SK-N-SH treated with all-trans-retinoic acid at 6 μM for 48 hours (cell line): ENCODE measurements at regions not wholly inside any gene's neighbourhood (a gene's known extent, or its start where the extent isn't known, plus 50 kb on each side); places are given as distances from the start of the nearest gene placed in this dataset.

ENCODE experiments used
- ATAC-seq: fragments of 200-7000 bp; cut with Tn5 transposase; 3 replicates; pipeline ENCODE4 v1.9.1; 2020; ENCODE audit warnings: mild to moderate bottlenecking, moderate library complexity
- ARNTL ChIP-seq: fragments of 450-650 bp; formaldehyde crosslinking; IDR thresholded peaks from 2 replicates; pipeline ENCODE4 v1.5.0; 2020; ENCODE audit warnings: low read depth, mild to moderate bottlenecking, moderate library complexity, borderline replicate concordance
- BACH2 ChIP-seq: fragments of 250-450 bp; sonication (Bioruptor Pico); IDR thresholded peaks from 2 replicates; pipeline ENCODE4 v1.9.0; 2021; ENCODE audit warnings: mild to moderate bottlenecking, borderline replicate concordance
- CSDC2 ChIP-seq: fragments of 250-450 bp; sonication (Bioruptor Pico); IDR thresholded peaks from 2 replicates; pipeline ENCODE4 v1.5.0; 2020; ENCODE audit warnings: mild to moderate bottlenecking, moderate library complexity
- ESRRG ChIP-seq: fragments of 250-450 bp; sonication (Bioruptor Pico); IDR thresholded peaks from 2 replicates; pipeline ENCODE4 v1.6.1; 2021; ENCODE audit warnings: mild to moderate bottlenecking
- GLIS3 ChIP-seq: fragments of 250-450 bp; sonication (Bioruptor Pico); IDR thresholded peaks from 2 replicates; pipeline ENCODE4 v1.5.0; 2020; ENCODE audit warnings: mild to moderate bottlenecking, moderate library complexity
- ISL1 ChIP-seq: fragments of 250-450 bp; sonication (Bioruptor Pico); IDR thresholded peaks from 2 replicates; pipeline ENCODE4 v2.1.2; 2022; ENCODE audit warnings: mild to moderate bottlenecking, moderate library complexity
- OSR1 ChIP-seq: fragments of 250-450 bp; sonication (Bioruptor Pico); IDR thresholded peaks from 2 replicates; pipeline ENCODE4 v1.8.0; 2022; ENCODE audit warnings: moderate library complexity, mild to moderate bottlenecking, inconsistent platforms
- PPARA ChIP-seq: fragments of 250-450 bp; sonication (Bioruptor Pico); IDR thresholded peaks from 2 replicates; pipeline ENCODE4 v1.5.0; 2020; ENCODE audit warnings: mild to moderate bottlenecking, borderline replicate concordance
- RARB ChIP-seq: fragments of 250-450 bp; sonication (Bioruptor Pico); IDR thresholded peaks from 2 replicates; pipeline ENCODE4 v1.8.0; 2021; ENCODE audit warnings: mild to moderate bottlenecking, moderate library complexity
- SNAI2 ChIP-seq: fragments of 250-450 bp; sonication (Bioruptor Pico); IDR thresholded peaks from 2 replicates; pipeline ENCODE4 v1.5.0; 2020; ENCODE audit warnings: mild to moderate bottlenecking, moderate library complexity
- TCF4 ChIP-seq: fragments of 250-450 bp; sonication (Bioruptor Pico); IDR thresholded peaks from 2 replicates; pipeline ENCODE4 v1.8.0; 2021; ENCODE audit warnings: mild to moderate bottlenecking, moderate library complexity, borderline replicate concordance
- TOX ChIP-seq: fragments of 250-450 bp; sonication (Bioruptor Pico); IDR thresholded peaks from 2 replicates; pipeline ENCODE4 v1.8.0; 2021; ENCODE audit warnings: mild to moderate bottlenecking, moderate library complexity, borderline replicate concordance
- ZC3H10 ChIP-seq: fragments of 250-450 bp; sonication (Bioruptor Pico); IDR thresholded peaks from 2 replicates; pipeline ENCODE4 v1.5.1; 2021; ENCODE audit warnings: mild to moderate bottlenecking, moderate library complexity
- ZFP3 ChIP-seq: fragments of 250-450 bp; sonication (Bioruptor Pico); IDR thresholded peaks from 2 replicates; pipeline ENCODE4 v1.5.0; 2020; ENCODE audit warnings: mild to moderate bottlenecking, moderate library complexity
- ZFP30 ChIP-seq: fragments of 450-650 bp; formaldehyde crosslinking; IDR thresholded peaks from 2 replicates; pipeline ENCODE4 v1.5.0; 2022; ENCODE audit warnings: mild to moderate bottlenecking, moderate library complexity
- ZNF565 ChIP-seq: fragments of 450-650 bp; formaldehyde crosslinking; conservative IDR thresholded peaks from 2 replicates; pipeline ENCODE4 v1.5.0; 2020; ENCODE audit warnings: low read depth, mild to moderate bottlenecking, moderate library complexity
- ZNF70 ChIP-seq: fragments of 450-650 bp; formaldehyde crosslinking; IDR thresholded peaks from 2 replicates; pipeline ENCODE4 v1.5.0; 2020; ENCODE audit warnings: mild to moderate bottlenecking, moderate library complexity
- ZNF8 ChIP-seq: fragments of 450-650 bp; formaldehyde crosslinking; IDR thresholded peaks from 2 replicates; pipeline ENCODE4 v1.5.0; 2020; ENCODE audit warnings: mild to moderate bottlenecking, moderate library complexity
- TF ChIP-seq, protein P1 (sequence below): fragments of 250-450 bp; sonication (Bioruptor Pico); IDR thresholded peaks from 2 replicates; pipeline ENCODE4 v1.5.1; 2020; ENCODE audit warnings: low read depth, mild to moderate bottlenecking, moderate library complexity
- TF ChIP-seq, protein P2 (sequence below): fragments of 250-450 bp; sonication (Bioruptor Pico); IDR thresholded peaks from 2 replicates; pipeline ENCODE4 v1.5.1; 2021; ENCODE audit warnings: mild to moderate bottlenecking, moderate library complexity
- TF ChIP-seq, protein P3 (sequence below): fragments of 250-450 bp; sonication (Bioruptor Pico); IDR thresholded peaks from 2 replicates; pipeline ENCODE4 v1.8.0; 2021; ENCODE audit warnings: low read depth, mild to moderate bottlenecking, moderate library complexity, borderline replicate concordance
- TF ChIP-seq, protein P4 (sequence below): fragments of 250-450 bp; sonication (Bioruptor Pico); IDR thresholded peaks from 2 replicates; pipeline ENCODE4 v1.8.0; 2020; ENCODE audit warnings: mild to moderate bottlenecking, moderate library complexity, borderline replicate concordance

DNA sequence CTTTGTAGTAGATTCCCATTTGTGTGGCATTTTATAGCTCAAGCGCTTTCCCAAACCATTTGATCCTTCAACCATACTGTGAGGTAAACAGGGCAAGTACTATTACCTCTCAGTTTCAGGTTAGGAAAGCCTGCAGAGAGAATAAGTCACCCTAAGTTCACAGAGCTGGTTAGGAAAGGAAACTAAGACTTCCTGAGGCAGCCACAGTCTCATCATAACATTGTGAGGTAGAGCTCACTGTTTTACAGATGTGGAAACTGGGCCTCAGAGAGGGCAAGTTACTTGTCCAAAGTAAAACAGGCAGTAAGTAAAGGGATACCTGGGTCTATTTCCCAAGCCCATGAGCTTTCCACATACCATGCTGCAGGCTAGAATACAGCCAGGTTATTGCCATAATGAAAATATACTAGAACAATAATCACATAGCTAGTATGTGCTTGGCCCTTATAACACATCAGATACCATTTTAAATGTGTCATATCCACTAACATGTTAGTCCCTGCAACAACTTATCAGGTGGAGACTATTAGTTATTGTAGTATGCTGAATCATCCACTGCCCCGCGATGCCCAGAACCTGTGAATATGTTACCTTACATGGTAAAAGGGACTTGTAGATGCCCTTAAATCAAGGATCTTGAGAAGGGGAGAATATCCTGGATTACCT is 150.9 kb upstream of the GRIP1 start:
- TF ChIP-seq OSR1 (CRISPR knock-in tag) = no peak
- no peak for TF ChIP-seq ZNF8 (CRISPR knock-in tag)
- TF ChIP-seq ZFP3 = no peak
- TF ChIP-seq, protein P1, sequence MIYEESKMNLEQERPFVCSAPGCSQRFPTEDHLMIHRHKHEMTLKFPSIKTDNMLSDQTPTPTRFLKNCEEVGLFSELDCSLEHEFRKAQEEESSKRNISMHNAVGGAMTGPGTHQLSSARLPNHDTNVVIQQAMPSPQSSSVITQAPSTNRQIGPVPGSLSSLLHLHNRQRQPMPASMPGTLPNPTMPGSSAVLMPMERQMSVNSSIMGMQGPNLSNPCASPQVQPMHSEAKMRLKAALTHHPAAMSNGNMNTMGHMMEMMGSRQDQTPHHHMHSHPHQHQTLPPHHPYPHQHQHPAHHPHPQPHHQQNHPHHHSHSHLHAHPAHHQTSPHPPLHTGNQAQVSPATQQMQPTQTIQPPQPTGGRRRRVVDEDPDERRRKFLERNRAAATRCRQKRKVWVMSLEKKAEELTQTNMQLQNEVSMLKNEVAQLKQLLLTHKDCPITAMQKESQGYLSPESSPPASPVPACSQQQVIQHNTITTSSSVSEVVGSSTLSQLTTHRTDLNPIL (CRISPR knock-in tag) = no peak
- no peak for TF ChIP-seq PPARA
- no peak for TF ChIP-seq BACH2 (CRISPR knock-in tag)
- TF ChIP-seq RARB (CRISPR knock-in tag) = no peak
- TF ChIP-seq ZNF565 (CRISPR knock-in tag) = no peak
- no peak for TF ChIP-seq TOX (CRISPR knock-in tag)
- TF ChIP-seq ZC3H10 = no peak
- no peak for TF ChIP-seq ESRRG (CRISPR knock-in tag)
- TF ChIP-seq CSDC2 = no peak
- TF ChIP-seq TCF4 (CRISPR knock-in tag) = no peak
- TF ChIP-seq, all 23 proteins: peak for 0
- no peak for ATAC-seq

DNA sequence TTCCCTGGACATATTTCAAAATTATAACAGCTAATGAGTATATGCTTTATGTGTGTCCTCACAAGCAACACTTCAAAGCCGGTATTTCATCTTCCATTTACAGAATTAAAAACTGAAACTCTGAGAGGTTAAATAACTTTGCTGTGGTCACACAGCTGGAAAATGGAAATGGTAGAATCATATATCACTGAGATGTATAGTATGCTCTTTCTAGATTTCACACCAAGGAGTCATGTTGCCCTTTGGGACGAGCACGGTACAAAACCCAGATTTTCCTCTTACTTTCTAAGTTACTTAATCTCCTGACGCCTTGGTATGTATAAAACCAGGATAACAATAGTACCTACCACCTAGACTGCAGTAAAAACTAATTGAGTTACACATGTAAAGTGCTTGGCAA is 152.6 kb upstream of the GRIP1 start:
- no peak for ATAC-seq
- no peak for TF ChIP-seq ZC3H10
- TF ChIP-seq TOX (CRISPR knock-in tag) = no peak
- no peak for TF ChIP-seq ZFP3
- no peak for TF ChIP-seq ZNF70
- TF ChIP-seq CSDC2 = no peak
- TF ChIP-seq, protein P1 (CRISPR knock-in tag) = no peak
- no peak for TF ChIP-seq BACH2 (CRISPR knock-in tag)
- no peak for TF ChIP-seq RARB (CRISPR knock-in tag)
- TF ChIP-seq SNAI2 (CRISPR knock-in tag) = no peak
- no peak for TF ChIP-seq TCF4 (CRISPR knock-in tag)
- TF ChIP-seq ARNTL (CRISPR knock-in tag) = no peak
- TF ChIP-seq, protein P2, sequence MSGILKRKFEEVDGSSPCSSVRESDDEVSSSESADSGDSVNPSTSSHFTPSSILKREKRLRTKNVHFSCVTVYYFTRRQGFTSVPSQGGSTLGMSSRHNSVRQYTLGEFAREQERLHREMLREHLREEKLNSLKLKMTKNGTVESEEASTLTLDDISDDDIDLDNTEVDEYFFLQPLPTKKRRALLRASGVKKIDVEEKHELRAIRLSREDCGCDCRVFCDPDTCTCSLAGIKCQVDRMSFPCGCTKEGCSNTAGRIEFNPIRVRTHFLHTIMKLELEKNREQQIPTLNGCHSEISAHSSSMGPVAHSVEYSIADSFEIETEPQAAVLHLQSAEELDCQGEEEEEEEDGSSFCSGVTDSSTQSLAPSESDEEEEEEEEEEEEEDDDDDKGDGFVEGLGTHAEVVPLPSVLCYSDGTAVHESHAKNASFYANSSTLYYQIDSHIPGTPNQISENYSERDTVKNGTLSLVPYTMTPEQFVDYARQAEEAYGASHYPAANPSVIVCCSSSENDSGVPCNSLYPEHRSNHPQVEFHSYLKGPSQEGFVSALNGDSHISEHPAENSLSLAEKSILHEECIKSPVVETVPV (CRISPR knock-in tag) = no peak
- TF ChIP-seq PPARA = no peak
- TF ChIP-seq ISL1 (CRISPR knock-in tag) = no peak
- TF ChIP-seq ESRRG (CRISPR knock-in tag) = no peak
- TF ChIP-seq, protein P3, sequence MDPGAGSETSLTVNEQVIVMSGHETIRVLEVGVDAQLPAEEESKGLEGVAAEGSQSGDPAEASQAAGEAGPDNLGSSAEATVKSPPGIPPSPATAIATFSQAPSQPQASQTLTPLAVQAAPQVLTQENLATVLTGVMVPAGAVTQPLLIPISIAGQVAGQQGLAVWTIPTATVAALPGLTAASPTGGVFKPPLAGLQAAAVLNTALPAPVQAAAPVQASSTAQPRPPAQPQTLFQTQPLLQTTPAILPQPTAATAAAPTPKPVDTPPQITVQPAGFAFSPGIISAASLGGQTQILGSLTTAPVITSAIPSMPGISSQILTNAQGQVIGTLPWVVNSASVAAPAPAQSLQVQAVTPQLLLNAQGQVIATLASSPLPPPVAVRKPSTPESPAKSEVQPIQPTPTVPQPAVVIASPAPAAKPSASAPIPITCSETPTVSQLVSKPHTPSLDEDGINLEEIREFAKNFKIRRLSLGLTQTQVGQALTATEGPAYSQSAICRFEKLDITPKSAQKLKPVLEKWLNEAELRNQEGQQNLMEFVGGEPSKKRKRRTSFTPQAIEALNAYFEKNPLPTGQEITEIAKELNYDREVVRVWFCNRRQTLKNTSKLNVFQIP (CRISPR knock-in tag) = no peak
- no peak for TF ChIP-seq GLIS3 (CRISPR knock-in tag)

DNA sequence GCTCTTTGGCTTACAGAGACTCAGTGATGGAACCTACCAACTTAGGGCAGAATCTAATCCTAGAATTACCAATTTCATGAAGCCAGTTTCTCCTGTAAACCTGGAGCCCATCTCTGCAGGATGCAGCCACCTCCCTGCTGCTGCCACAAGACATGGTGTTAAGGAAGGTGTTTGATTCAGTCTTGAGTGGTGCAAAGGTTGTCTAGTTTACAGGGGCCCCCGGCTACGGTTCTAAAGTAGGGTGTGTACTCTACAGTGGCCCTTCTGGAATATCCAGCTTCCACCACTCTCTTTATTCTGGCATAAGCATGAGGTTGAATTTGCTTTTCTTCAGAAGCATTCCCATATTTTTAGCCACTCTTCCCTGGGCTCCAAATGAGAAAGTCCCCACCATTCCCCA is 154.1 kb upstream of the GRIP1 start:
- TF ChIP-seq ARNTL (CRISPR knock-in tag) (no peak), OSR1 (CRISPR knock-in tag) (no peak), ZFP3 (no peak), SNAI2 (CRISPR knock-in tag) (no peak), PPARA (no peak), RARB (CRISPR knock-in tag) (no peak), TCF4 (CRISPR knock-in tag) (no peak), ZFP30 (CRISPR knock-in tag) (no peak), ESRRG (CRISPR knock-in tag) (no peak)
- TF ChIP-seq, protein P4, sequence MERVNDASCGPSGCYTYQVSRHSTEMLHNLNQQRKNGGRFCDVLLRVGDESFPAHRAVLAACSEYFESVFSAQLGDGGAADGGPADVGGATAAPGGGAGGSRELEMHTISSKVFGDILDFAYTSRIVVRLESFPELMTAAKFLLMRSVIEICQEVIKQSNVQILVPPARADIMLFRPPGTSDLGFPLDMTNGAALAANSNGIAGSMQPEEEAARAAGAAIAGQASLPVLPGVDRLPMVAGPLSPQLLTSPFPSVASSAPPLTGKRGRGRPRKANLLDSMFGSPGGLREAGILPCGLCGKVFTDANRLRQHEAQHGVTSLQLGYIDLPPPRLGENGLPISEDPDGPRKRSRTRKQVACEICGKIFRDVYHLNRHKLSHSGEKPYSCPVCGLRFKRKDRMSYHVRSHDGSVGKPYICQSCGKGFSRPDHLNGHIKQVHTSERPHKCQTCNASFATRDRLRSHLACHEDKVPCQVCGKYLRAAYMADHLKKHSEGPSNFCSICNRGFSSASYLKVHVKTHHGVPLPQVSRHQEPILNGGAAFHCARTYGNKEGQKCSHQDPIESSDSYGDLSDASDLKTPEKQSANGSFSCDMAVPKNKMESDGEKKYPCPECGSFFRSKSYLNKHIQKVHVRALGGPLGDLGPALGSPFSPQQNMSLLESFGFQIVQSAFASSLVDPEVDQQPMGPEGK (CRISPR knock-in tag) = no peak
- TF ChIP-seq, protein P2 (CRISPR knock-in tag) = no peak
- TF ChIP-seq, protein P3 (CRISPR knock-in tag) = no peak
- TF ChIP-seq, all 23 proteins: peak for 0
- ATAC-seq = no peak
